ENCODE measurements at regions not wholly inside any gene's neighbourhood (a gene's known extent, or its start where the extent isn't known, plus 50 kb on each side); places are given as distances from the start of the nearest gene placed in this dataset.
A peak's percentile ranks its signal among the peaks of the same experiment; 100 is the strongest.
"Not testable (repeated sequence)": the region's sequence is repeated elsewhere in the genome, so short reads cannot be mapped to it uniquely, and the experiment has no call there.

DNA sequence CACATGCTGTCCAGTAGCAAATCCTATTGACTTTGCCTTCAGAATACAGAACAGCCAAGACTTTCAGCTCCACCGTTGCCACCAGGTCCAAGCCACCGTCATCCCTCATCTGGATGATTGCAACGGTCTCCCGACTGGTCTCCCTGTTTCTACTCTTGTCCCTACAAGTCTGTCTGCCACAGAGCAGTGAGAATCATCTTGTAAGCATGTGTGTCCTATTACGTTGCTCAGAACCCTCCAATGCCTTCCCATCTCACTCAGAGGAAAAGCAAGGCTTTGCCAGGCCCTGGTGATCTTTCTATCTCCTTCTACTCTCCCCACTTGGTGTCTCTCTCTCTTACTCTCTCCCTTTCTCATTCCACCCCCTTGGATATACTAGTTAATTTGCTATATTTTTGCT lies 76.7 kb upstream of the GDNF start:
- H3K27ac ChIP-seq (ENCODE audit: low read depth, low read length): no peak overlapping the region
- no peak overlapping the region for H3K56ac ChIP-seq (ENCODE audit: low read length)
- no CpG with 5 or more reads among the region's 5 CpGs for WGBS (ENCODE audit: extremely low coverage, insufficient coverage, low lambda C conversion rate)
- H3K79me1 ChIP-seq (ENCODE audit: low read length): no peaks in the 10 kb centered on the region
- no peak overlapping the region for H3K4me3 ChIP-seq (ENCODE audit: low read length)
- H3K18ac ChIP-seq (ENCODE audit: low read length): no peak overlapping the region
- no peak overlapping the region for H2BK5ac ChIP-seq (ENCODE audit: low read length)
- no peak overlapping the region for H3K4me2 ChIP-seq (ENCODE audit: low read length)
- H3K27me3 ChIP-seq (ENCODE audit: insufficient read depth, low read length, poor library complexity): no peaks in the 10 kb centered on the region
- no peaks in the 10 kb centered on the region for H3K36me3 ChIP-seq (ENCODE audit: control insufficient read depth, insufficient read depth, low read length)
- H3K9ac ChIP-seq (ENCODE audit: low read length): no peak overlapping the region
- no peaks in the 10 kb centered on the region for H3K79me2 ChIP-seq (ENCODE audit: control insufficient read depth, insufficient read depth, low read length)
- no peak overlapping the region for H2AK5ac ChIP-seq (ENCODE audit: low read length)
- no peak overlapping the region for H2BK15ac ChIP-seq (replicated peaks; ENCODE audit: low read depth)
- H3K23ac ChIP-seq (ENCODE audit: low read length): no peak overlapping the region
- no peak overlapping the region for H3K4ac ChIP-seq (ENCODE audit: low read depth, low read length)
- H4K5ac ChIP-seq (ENCODE audit: low read length): no peak overlapping the region
- H2BK120ac ChIP-seq (ENCODE audit: low read depth, low read length): no peak overlapping the region
- no peaks in the 10 kb centered on the region for H3K4me1 ChIP-seq (ENCODE audit: control insufficient read depth, low read depth, low read length)
- no peak overlapping the region for H4K8ac ChIP-seq (ENCODE audit: low read depth, low read length)
- DNase-seq: no peak

DNA sequence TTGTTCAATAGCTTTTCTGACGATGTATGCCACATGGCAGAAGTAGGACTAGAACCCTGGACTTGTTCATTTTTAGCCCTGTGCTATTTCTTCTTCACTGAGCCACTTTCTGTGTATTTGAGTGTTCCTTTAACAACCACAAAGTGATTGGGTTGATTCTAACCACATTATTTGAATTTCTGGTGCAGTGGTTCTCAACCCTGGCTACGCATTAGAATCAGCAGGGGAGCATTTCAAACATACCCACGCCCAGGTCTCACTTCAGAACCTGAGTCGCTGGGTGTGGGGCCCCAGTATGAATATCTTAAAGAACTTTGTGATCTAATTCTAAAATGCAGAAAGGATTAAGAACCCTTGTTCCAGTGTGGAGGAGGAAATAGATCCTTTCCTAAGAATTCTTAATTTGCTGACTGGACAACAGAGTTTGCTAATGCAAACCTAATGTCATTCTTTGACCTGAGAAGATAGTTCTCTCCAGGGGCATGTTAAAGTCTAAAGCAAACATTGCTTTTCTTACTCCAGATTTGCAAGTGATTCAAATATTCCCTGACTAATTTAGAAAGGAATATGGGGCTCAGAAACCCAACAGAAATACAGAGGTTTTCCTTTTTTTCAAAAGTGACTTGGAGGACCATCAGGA lies 75.4 kb upstream of the GDNF start:
- Histone ChIP-seq H3K4me3 (ENCODE audit: low read length) (no peak overlapping the region), H4K5ac (ENCODE audit: low read length) (no peak overlapping the region), H3K56ac (ENCODE audit: low read length) (no peak overlapping the region), H3K4me1 (ENCODE audit: control insufficient read depth, low read depth, low read length) (no peaks in the 10 kb centered on the region), H2BK15ac (replicated peaks; ENCODE audit: low read depth) (no peak overlapping the region), H3K9ac (ENCODE audit: low read length) (no peak overlapping the region), H2BK120ac (ENCODE audit: low read depth, low read length) (no peak overlapping the region), H3K79me1 (ENCODE audit: low read length) (no peaks in the 10 kb centered on the region), H2AK5ac (ENCODE audit: low read length) (no peak overlapping the region), H3K36me3 (ENCODE audit: control insufficient read depth, insufficient read depth, low read length) (no peaks in the 10 kb centered on the region), H3K27me3 (ENCODE audit: insufficient read depth, low read length, poor library complexity) (no peaks in the 10 kb centered on the region), H3K4ac (ENCODE audit: low read depth, low read length) (no peak overlapping the region), H3K27ac (ENCODE audit: low read depth, low read length) (no peak overlapping the region), H3K18ac (ENCODE audit: low read length) (no peak overlapping the region), H3K79me2 (ENCODE audit: control insufficient read depth, insufficient read depth, low read length) (no peaks in the 10 kb centered on the region), H3K23ac (ENCODE audit: low read length) (no peak overlapping the region), H4K8ac (ENCODE audit: low read depth, low read length) (no peak overlapping the region), H2BK5ac (ENCODE audit: low read length) (no peak overlapping the region), H3K4me2 (ENCODE audit: low read length) (no peak overlapping the region)
- WGBS (ENCODE audit: extremely low coverage, insufficient coverage, low lambda C conversion rate): no CpG with 5 or more reads among the region's 4 CpGs
- DNase-seq: peak; percentile 3

DNA sequence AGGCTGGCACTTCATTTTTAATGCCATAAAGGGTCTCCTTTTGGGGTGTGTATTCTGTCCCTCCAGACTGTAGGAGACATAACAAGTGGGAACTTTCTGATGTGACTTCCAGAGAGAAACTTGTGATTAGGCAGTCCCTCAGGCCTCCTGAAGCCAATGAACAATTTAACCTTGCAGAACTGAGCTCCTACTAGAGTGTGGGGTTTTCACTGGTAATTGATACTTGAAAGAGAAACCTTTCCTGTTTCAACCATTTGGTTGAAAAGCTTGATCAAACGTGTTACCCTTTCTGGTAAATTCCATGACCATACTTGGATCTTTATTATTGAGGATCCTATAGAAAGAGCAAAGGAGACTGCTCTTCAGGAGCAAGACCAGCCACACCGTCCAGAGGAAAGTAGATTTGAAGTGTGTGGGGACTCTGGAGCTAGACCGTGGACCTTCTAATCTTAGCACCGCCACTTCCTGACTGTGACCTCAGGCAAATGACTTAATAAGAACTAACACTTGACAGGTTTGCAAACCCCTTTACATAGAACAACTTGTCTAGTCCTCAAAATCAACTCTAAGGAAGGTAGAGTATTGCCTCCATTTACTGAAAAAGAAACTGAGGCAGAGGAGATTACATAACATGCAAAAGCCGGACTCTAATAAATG lies 69.9 kb upstream of the GDNF start:
- H3K27me3 ChIP-seq (ENCODE audit: insufficient read depth, low read length, poor library complexity); H3K9ac ChIP-seq (ENCODE audit: low read length); H3K4me2 ChIP-seq (ENCODE audit: low read length); H3K79me1 ChIP-seq (ENCODE audit: low read length); H3K56ac ChIP-seq (ENCODE audit: low read length); H2AK5ac ChIP-seq (ENCODE audit: low read length); H3K36me3 ChIP-seq (ENCODE audit: control insufficient read depth, insufficient read depth, low read length); H3K4me3 ChIP-seq (ENCODE audit: low read length); H2BK120ac ChIP-seq (ENCODE audit: low read depth, low read length); H3K4ac ChIP-seq (ENCODE audit: low read depth, low read length); H3K18ac ChIP-seq (ENCODE audit: low read length); H3K27ac ChIP-seq (ENCODE audit: low read depth, low read length); H3K23ac ChIP-seq (ENCODE audit: low read length); H4K5ac ChIP-seq (ENCODE audit: low read length); H2BK15ac ChIP-seq (replicated peaks; ENCODE audit: low read depth); H4K8ac ChIP-seq (ENCODE audit: low read depth, low read length); H2BK5ac ChIP-seq (ENCODE audit: low read length); H3K79me2 ChIP-seq (ENCODE audit: control insufficient read depth, insufficient read depth, low read length); H3K4me1 ChIP-seq (ENCODE audit: control insufficient read depth, low read depth, low read length); DNase-seq: not testable (repeated sequence)
- no CpG with 5 or more reads among the region's 5 CpGs for WGBS (ENCODE audit: extremely low coverage, insufficient coverage, low lambda C conversion rate)

DNA sequence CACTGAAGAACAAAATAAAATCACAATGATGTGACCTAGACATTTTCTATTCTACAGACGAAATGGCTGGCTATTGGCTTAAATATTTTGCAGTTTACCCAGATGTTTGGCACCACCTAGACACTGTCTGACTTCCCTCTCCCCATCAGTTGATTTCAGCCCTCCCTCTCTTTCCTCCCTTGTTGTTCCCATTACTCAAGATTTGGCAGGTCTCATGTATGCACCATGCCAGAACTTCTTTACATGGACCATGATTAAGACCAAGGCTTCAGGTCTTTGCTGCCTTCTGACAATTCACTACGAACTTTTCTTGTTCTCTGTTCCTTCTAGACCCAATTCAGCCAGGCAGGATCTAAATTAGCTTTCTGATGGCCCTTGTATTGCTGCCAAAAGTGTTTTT lies 66.6 kb upstream of the GDNF start:
- Histone ChIP-seq H3K27me3 (ENCODE audit: insufficient read depth, low read length, poor library complexity) (no peaks in the 10 kb centered on the region), H3K4me3 (ENCODE audit: low read length) (no peak overlapping the region), H3K79me2 (ENCODE audit: control insufficient read depth, insufficient read depth, low read length) (no peaks in the 10 kb centered on the region), H3K79me1 (ENCODE audit: low read length) (no peaks in the 10 kb centered on the region), H4K5ac (ENCODE audit: low read length) (no peak overlapping the region), H3K23ac (ENCODE audit: low read length) (no peak overlapping the region), H3K56ac (ENCODE audit: low read length) (no peak overlapping the region), H2BK5ac (ENCODE audit: low read length) (no peak overlapping the region), H2AK5ac (ENCODE audit: low read length) (no peak overlapping the region), H3K4me1 (ENCODE audit: control insufficient read depth, low read depth, low read length) (no peaks in the 10 kb centered on the region), H3K4me2 (ENCODE audit: low read length) (no peak overlapping the region), H3K18ac (ENCODE audit: low read length) (no peak overlapping the region), H2BK15ac (replicated peaks; ENCODE audit: low read depth) (no peak overlapping the region), H2BK120ac (ENCODE audit: low read depth, low read length) (no peak overlapping the region), H3K27ac (ENCODE audit: low read depth, low read length) (no peak overlapping the region), H3K9ac (ENCODE audit: low read length) (no peak overlapping the region), H3K36me3 (ENCODE audit: control insufficient read depth, insufficient read depth, low read length) (no peaks in the 10 kb centered on the region), H4K8ac (ENCODE audit: low read depth, low read length) (no peak overlapping the region), H3K4ac (ENCODE audit: low read depth, low read length) (no peak overlapping the region)
- no peak for DNase-seq
- WGBS (ENCODE audit: extremely low coverage, insufficient coverage, low lambda C conversion rate): no CpG with 5 or more reads among the region's 2 CpGs

DNA sequence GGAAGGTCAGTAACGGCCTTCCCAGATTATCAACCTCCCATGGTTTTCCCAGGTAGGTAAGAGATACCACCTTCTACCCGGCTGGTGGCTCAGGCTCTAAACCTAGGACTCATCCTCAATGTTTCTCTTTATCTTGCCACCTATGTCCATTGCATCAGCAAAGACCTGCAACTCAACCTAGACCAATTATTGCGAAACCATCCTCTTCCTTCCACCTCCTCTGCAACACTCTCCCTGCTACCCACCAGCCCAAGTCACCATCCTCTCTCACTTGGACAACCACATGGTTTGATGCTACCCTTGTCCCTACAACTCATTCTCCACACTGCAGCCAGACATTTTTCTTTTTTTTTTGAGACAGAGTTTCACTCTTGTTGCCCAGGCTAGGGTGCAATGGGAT lies 65.4 kb upstream of the GDNF start:
- Histone ChIP-seq H4K8ac (ENCODE audit: low read depth, low read length) (no peak overlapping the region), H3K4me3 (ENCODE audit: low read length) (no peak overlapping the region), H3K27me3 (ENCODE audit: insufficient read depth, low read length, poor library complexity) (no peaks in the 10 kb centered on the region), H3K9ac (ENCODE audit: low read length) (no peak overlapping the region), H3K79me1 (ENCODE audit: low read length) (no peaks in the 10 kb centered on the region), H2AK5ac (ENCODE audit: low read length) (no peak overlapping the region), H3K18ac (ENCODE audit: low read length) (no peak overlapping the region), H2BK5ac (ENCODE audit: low read length) (no peak overlapping the region), H3K23ac (ENCODE audit: low read length) (no peak overlapping the region), H3K4me2 (ENCODE audit: low read length) (no peak overlapping the region), H3K56ac (ENCODE audit: low read length) (no peak overlapping the region), H3K27ac (ENCODE audit: low read depth, low read length) (no peak overlapping the region), H2BK15ac (replicated peaks; ENCODE audit: low read depth) (no peak overlapping the region), H3K4ac (ENCODE audit: low read depth, low read length) (no peak overlapping the region), H3K36me3 (ENCODE audit: control insufficient read depth, insufficient read depth, low read length) (no peaks in the 10 kb centered on the region), H3K4me1 (ENCODE audit: control insufficient read depth, low read depth, low read length) (no peaks in the 10 kb centered on the region), H2BK120ac (ENCODE audit: low read depth, low read length) (no peak overlapping the region), H4K5ac (ENCODE audit: low read length) (no peak overlapping the region), H3K79me2 (ENCODE audit: control insufficient read depth, insufficient read depth, low read length) (no peaks in the 10 kb centered on the region)
- no CpG with 5 or more reads among the region's 3 CpGs for WGBS (ENCODE audit: extremely low coverage, insufficient coverage, low lambda C conversion rate)
- no peak for DNase-seq

DNA sequence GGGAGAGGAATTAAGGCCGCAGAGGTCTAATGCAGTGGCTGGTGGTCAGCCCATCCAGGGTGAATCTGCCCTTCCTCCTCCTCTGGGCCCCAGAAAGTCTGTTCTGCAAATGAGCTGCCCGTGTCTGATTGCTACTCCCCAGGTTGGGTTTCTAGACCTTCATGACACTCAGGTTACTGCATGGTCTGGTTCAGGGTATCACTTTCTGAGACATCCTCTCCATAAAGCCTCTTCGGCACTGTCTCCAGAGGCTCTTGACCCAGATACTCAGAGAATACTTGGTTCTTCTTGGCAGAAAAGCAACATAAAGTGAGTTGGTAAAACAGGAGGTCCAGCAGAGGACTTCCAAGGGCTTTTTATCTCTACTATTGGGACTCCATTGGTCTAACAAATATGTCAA lies 62.5 kb upstream of the GDNF start:
- Histone ChIP-seq H2BK5ac (ENCODE audit: low read length) (no peak overlapping the region), H3K18ac (ENCODE audit: low read length) (no peak overlapping the region), H3K4me2 (ENCODE audit: low read length) (no peak overlapping the region), H3K9ac (ENCODE audit: low read length) (no peak overlapping the region), H3K4ac (ENCODE audit: low read depth, low read length) (no peak overlapping the region), H3K56ac (ENCODE audit: low read length) (no peak overlapping the region), H4K5ac (ENCODE audit: low read length) (no peak overlapping the region), H3K79me2 (ENCODE audit: control insufficient read depth, insufficient read depth, low read length) (no peaks in the 10 kb centered on the region), H2AK5ac (ENCODE audit: low read length) (no peak overlapping the region), H2BK120ac (ENCODE audit: low read depth, low read length) (no peak overlapping the region), H3K79me1 (ENCODE audit: low read length) (no peaks in the 10 kb centered on the region), H2BK15ac (replicated peaks; ENCODE audit: low read depth) (no peak overlapping the region), H3K36me3 (ENCODE audit: control insufficient read depth, insufficient read depth, low read length) (no peaks in the 10 kb centered on the region), H3K27me3 (ENCODE audit: insufficient read depth, low read length, poor library complexity) (no peaks in the 10 kb centered on the region), H4K8ac (ENCODE audit: low read depth, low read length) (no peak overlapping the region), H3K23ac (ENCODE audit: low read length) (no peak overlapping the region), H3K27ac (ENCODE audit: low read depth, low read length) (no peak overlapping the region), H3K4me3 (ENCODE audit: low read length) (no peak overlapping the region), H3K4me1 (ENCODE audit: control insufficient read depth, low read depth, low read length) (no peaks in the 10 kb centered on the region)
- no peak for DNase-seq
- no CpG with 5 or more reads among the region's 3 CpGs for WGBS (ENCODE audit: extremely low coverage, insufficient coverage, low lambda C conversion rate)

Measured in mesendoderm (in vitro differentiated cells).